Hematopoietic multipotent progenitor cell treated with erythropoietin and hydrocortisone succinate and interleukin-3 and kit ligand, for 6 days (in vitro differentiated cells): ENCODE measurements at regions not wholly inside any gene's neighbourhood (a gene's known extent, or its start where the extent isn't known, plus 50 kb on each side); places are given as distances from the start of the nearest gene placed in this dataset.
"Not testable (repeated sequence)": the region's sequence is repeated elsewhere in the genome, so short reads cannot be mapped to it uniquely, and the experiment has no call there.

ENCODE experiments used
- DNase-seq: peaks from one replicate; pipeline ENCODE4 v3.0.0-alpha.2; 2015

DNA sequence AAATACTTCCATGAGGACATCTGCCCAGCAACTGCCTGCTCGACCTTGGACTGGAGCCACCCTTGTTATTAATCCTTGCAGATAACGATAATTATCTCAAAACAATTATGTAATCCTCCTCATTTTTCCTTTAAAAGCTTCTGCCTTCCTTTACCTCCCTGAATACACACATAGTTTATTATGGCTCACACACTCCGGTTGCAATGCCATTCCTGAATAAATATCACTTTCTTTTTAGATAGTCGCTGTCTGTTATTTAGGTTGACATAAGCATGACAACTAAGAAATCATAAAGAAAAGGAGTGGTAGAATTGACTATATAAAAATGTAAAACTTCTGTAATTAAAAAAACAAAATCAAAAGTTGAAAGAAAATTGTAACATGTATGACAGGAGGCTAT, 64.8 kb downstream of the B4GALT7 start:
- DNase-seq = not testable (repeated sequence)

DNA sequence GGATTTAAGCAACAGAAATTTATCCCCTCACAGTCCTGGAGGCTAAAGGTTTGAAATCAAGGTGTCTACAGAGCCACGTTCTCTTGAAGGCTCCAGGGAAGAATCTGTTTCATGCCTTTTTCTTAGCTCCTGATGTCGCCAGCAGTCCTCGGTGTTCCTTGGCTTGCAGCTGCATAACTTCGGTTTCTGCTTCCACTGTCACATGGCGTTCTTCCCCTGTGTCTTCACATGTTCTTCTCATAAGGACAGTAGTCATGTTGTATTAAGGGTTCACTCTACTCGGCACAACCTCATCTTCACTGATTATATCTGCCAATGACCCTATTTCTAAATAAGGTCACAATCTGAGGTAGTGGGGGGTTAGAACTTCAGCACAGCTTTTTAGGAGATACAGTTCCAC, 65.2 kb downstream of the B4GALT7 start:
- not testable (repeated sequence) for DNase-seq

DNA sequence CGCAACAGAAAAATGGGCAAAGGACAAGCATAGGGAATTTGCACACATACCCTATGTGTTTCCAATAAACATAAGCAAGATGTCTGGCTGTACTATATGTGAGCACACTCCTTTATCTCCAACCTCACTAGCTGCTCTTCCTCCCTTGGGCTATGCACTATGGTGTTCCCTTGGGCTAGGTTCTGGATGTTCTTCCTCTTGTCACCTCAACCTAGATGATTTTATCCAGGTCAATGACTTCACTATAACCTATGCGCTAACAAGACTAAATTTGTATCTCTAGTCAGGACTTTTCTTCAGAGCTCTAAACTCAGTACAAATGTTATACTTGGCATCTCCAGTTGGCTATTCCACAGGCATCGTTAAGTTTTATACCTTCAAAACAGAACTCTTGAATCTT, 66.0 kb downstream of the B4GALT7 start:
- not testable (repeated sequence) for DNase-seq

DNA sequence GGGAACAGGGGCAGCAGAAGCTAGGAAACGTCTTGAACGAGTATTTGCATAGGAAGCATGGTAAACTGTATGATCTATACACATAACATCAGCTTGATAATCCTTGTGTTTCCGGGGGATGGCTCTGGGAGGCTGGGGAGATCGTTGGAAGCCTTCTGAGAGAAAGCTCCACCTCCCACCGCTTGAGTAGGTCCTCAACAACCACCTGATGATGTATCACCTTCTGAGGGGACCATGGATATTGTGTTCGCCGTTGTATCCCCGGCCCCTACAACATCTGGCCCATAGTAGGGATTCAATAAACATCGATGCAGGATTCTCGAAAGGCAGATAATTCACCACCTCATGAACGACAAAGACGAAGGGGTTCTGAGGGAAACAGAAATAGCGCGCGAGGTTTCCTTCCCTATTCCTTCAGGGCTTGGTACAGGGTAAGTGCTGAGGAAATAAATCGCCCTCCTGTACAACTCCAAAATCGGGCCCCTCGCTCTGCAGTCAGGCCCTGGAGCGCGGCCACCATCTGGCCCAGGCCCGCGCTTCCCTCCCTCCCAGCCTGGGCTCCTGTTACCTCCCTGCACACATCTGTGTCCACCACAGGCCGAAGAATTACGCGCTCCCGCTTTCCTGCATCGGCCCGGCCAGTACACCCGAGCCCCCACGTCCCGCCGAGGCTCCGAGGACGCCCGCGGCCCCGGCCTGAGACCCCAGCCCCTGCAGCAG, 71.3 kb downstream of the B4GALT7 start:
- not testable (repeated sequence) for DNase-seq

DNA sequence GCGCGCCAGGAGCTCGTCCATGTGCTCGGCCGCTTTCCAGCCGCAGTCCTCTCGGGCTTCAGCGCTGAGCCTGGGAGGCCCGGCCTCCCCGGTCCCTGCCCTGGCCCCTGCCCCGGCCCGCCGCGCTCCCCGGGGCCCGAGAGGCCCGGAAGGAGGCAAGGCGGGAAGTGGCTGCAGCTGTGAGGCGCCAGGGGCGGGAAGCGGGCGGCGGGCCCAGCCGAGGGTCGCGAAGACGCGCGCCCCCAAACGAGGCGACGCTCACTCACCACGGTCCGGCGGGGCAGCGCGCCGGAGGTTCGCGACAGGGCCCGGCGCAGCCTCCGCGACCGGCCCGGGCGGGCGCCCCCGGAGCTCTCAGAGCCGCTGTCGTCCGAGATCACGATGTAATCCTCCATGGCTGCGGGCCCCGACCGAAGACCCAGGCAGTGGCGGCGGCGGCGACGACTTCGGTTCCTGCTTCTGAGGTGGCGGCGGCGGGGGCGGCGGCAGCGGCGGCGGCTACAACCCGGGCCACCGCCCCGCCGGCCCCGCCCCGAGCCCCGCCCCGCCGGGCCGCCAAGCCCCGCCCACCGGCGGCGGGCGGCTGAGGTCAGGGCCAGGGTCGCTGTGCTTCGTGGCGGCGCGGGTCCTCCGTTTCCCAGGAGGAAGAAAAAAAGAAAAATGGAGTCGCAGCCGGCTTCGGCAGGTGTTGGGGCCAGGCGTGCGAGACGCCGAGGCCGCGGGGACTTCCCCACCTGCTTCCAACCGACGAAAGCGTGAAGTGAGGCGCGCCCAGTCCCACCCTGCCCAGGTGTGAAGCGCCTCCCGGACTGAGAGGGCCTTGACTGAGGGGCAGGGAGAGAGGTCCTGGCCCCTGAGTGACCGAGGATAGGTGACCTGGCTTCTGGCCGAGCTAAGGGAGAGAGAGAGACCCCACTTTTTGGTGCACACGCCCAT, 72.1 kb downstream of the B4GALT7 start:
- DNase-seq = peak; percentile 38
